Fibroblast of pulmonary artery (primary cell): ENCODE measurements at regions not wholly inside any gene's neighbourhood (a gene's known extent, or its start where the extent isn't known, plus 50 kb on each side); places are given as distances from the start of the nearest gene placed in this dataset.

ENCODE experiments used
- DNase-seq: peaks from one replicate; pipeline ENCODE4 v3.0.0-alpha.2; 2010; ENCODE audit warnings: low read depth
- H3K4me3 ChIP-seq: replicated peaks from 2 replicates; pipeline ENCODE4 v1.5.1; 2011; ENCODE audit warnings: low read depth, mild to moderate bottlenecking, control low read depth, low read length, moderate library complexity
- TF ChIP-seq, protein P1 (sequence below): IDR thresholded peaks from 2 replicates; pipeline ENCODE4 v1.5.1; 2011; ENCODE audit warnings: mild to moderate bottlenecking, control low read depth, low read length, inconsistent platforms; ENCODE audit errors: missing control alignments

DNA sequence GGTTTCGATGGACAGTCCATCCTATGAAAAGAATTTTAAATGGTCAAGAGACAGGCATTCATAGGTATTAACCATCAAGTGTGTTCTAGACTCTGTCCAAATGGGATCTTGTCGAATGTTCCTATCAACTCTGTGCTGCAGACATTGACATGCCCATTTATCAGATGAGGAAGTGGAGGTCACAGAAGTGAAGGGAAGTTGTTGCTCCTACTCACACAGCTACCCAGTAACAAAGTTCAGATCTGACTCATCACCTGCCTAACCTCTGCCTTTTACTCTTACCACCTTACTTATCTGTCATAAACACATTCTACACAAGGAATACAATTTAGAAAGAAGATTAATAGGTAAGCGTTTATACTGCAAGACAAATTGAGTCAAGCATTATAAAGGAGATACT lies 426.2 kb upstream of the BRINP1 start:
- no peak overlapping the region for H3K4me3 ChIP-seq
- no peak for DNase-seq
- TF ChIP-seq, protein P1, sequence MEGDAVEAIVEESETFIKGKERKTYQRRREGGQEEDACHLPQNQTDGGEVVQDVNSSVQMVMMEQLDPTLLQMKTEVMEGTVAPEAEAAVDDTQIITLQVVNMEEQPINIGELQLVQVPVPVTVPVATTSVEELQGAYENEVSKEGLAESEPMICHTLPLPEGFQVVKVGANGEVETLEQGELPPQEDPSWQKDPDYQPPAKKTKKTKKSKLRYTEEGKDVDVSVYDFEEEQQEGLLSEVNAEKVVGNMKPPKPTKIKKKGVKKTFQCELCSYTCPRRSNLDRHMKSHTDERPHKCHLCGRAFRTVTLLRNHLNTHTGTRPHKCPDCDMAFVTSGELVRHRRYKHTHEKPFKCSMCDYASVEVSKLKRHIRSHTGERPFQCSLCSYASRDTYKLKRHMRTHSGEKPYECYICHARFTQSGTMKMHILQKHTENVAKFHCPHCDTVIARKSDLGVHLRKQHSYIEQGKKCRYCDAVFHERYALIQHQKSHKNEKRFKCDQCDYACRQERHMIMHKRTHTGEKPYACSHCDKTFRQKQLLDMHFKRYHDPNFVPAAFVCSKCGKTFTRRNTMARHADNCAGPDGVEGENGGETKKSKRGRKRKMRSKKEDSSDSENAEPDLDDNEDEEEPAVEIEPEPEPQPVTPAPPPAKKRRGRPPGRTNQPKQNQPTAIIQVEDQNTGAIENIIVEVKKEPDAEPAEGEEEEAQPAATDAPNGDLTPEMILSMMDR = no peak

DNA sequence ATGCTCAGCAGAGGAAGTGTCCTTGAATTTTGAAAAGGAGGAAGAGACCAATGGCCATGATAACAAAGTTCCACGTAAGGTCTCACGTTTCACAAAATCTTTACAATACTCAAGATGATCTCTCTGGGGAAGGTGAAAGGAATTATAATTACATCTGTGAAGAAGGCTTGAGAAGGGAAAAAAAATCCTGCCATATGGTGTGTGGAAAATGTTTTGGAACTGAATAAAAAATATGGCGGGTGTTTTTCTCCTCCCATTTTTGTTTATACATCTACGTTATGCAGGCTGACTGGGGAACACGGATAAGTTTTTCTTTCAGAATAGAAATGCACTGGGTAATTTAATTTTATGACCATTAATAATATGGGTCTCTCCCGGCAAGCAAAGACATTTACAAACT lies 425.6 kb upstream of the BRINP1 start:
- no peak overlapping the region for H3K4me3 ChIP-seq
- TF ChIP-seq, protein P1 = no peak
- no peak for DNase-seq

DNA sequence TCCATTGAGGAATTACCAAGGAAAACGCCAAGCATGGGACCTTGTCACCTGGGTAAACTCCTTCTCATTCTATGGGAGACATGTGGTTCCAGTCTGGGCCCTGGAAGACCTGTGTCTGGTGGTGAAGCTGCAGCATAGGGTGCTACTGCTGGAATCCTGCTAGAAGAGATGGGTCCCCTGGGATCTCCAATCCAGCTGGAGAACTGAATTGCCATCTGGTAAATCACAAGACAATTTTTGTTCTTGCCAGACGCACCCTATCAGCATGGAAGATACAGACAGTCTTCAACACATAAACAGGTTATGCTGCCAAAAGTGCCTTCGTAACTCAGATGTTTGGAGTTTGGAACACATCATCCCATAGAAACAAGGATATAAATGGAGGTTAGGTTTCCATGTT lies 424.0 kb upstream of the BRINP1 start:
- no peak for DNase-seq
- TF ChIP-seq, protein P1 = no peak
- no peak overlapping the region for H3K4me3 ChIP-seq

DNA sequence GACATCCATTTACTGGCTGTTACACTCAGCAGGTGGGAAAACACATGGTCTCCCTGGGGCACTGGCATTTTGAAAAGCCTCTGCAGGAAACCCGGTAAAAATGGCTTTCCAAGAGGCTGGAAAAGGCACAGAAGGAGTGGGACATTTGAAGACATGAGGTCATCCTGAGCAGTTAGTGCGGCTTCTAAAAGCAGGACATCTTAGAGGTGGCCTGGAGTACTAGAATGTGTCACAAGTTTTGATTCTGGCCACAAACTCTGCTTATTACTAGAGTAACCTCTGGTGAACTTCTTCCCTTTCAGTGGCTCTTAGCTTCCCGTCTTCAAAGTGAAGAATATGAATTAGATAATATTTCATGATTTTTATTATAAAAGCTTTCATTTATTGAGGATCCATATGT lies 423.0 kb upstream of the BRINP1 start:
- DNase-seq = no peak
- TF ChIP-seq, protein P1 = no peak
- H3K4me3 ChIP-seq = no peak overlapping the region

DNA sequence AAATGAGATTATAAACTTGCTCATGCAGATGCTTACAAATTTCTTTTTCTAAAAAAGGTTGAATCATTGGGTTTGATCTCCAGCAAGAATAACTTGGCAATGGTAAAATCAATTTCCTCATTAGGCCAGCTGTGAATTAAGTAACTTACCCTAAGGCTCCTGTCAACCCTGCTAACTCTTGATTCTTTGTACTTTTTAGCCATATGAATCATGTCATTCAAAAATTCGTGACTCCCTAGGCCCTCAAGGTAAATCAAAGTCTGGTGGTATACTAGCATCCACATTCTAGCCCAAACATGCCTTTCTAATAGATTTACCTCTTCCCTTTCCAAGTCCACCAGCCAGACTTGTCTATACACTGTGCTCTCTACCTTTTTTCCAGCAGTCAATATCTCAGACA lies 420.8 kb upstream of the BRINP1 start:
- TF ChIP-seq, protein P1 = no peak

DNA sequence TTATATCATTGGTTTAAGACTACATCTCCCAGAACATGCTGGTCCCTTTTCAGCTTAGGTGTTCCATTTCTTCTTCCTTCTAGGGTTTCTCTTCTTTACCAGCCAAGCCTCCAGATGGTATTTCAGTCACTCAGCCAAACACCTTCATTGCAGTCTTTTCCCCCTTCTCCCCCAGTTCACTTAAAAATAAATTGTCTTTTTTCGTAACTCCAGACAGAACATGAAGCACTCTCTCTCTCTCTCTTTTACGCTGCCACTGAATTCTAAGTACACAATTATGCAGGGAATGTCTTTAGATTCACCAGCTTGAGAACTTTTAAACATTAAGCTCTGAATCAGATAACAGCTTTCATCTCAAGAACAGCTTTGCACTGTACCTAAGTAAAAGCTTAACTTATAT lies 419.7 kb upstream of the BRINP1 start:
- DNase-seq = no peak
- TF ChIP-seq, protein P1 = no peak
- no peak overlapping the region for H3K4me3 ChIP-seq

More for the DNA sequence above, 420.8 kb upstream of the BRINP1 start:
- DNase-seq = no peak
- H3K4me3 ChIP-seq = no peak overlapping the region

DNA sequence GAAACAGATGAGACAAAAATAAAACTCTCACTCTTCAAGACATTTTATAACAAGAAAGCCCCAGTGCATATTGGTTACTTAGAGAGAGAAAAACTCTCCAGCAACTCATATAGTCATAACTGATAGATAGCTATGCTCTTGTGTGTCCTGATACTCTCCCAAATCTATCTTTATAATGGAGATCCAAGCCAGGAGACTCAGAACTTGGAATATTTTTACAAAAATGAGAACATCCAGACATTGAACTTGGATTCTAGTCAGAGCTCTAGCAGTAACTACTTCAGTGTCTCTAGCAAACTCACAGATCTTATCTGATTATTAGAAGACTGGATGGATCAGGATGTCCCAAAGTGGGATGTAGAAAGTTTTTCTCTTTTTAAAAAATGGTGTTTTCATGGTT lies 412.7 kb upstream of the BRINP1 start:
- TF ChIP-seq, protein P1 = no peak
- DNase-seq = no peak
- H3K4me3 ChIP-seq = no peak overlapping the region
